ENCODE measurements at regions not wholly inside any gene's neighbourhood (a gene's known extent, or its start where the extent isn't known, plus 50 kb on each side); places are given as distances from the start of the nearest gene placed in this dataset.

GRCh38 chr15:98375513-98376340 lies 272.6 kb upstream of the IGF1R start:
- no peak for TF ChIP-seq CTCF (IDR thresholded peaks at IDR 0.05; ENCODE audit: low read depth, low read length)
- TF ChIP-seq POLR2A (IDR thresholded peaks at IDR 0.05; ENCODE audit: extremely low read depth, insufficient read length): no peak
- no peak for TF ChIP-seq MAX (IDR thresholded peaks at IDR 0.05; ENCODE audit: low read depth, low read length)

Data from NB4 (cell line).